ENCODE measurements at regions not wholly inside any gene's neighbourhood (a gene's known extent, or its start where the extent isn't known, plus 50 kb on each side); places are given as distances from the start of the nearest gene placed in this dataset.

DNA sequence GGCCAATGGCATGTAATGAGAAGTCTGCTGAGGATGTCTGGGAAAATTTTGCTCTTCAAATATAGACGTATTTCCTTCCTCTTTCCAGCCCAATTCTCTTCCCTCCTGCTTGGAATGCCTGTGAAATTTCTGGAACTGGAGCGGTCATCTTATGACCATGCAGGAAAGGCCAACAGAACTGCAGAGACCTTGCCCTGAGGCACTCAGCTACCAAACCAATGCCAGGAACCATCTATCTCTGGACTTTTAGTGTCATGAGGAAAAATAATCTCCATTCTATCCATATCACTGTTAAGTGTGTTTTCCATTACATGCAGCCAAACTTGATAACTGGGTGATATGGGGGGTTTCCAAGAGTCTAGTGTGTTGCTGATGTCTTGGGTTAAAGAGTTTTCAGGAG lies 363.7 kb downstream of the SLC4A3 start:
- Histone ChIP-seq H3K27me3 (ENCODE audit: low read length) (no peaks in the 10 kb centered on the region), H3K4me1 (ENCODE audit: insufficient read depth, low read length) (peaks cover 15% of the 10 kb centered on the region; the same call in 1 of the 2 replicates), H3K27ac (ENCODE audit: low read length) (no peak overlapping the region), H3K4me3 (ENCODE audit: low read length) (no peak overlapping the region), H3K36me3 (ENCODE audit: low read depth, low read length) (no peaks in the 10 kb centered on the region), H3K9me3 (ENCODE audit: low read length) (no peaks in the 10 kb centered on the region), H3K9me2 (replicated peaks; ENCODE audit: low read length) (no peaks in the 10 kb centered on the region), H3K4me2 (ENCODE audit: low read length) (no peak overlapping the region), H3F3A (ENCODE audit: low read length, unreplicated experiment) (no peaks in the 10 kb centered on the region), H3K79me2 (ENCODE audit: low read length) (no peaks in the 10 kb centered on the region), H2AFZ (ENCODE audit: low read length) (no peak overlapping the region), H4K20me1 (ENCODE audit: low read length) (no peaks in the 10 kb centered on the region), H3K9ac (ENCODE audit: low read length) (no peak overlapping the region)
- BruUV-seq (replicated peaks): no TSS peak
- DNase-seq: no peak
- intact Hi-C loops (cut with micrococcal nuclease): no loop called here
- CTCF ChIA-PET: no interaction called here
- no peak for ATAC-seq
- no peak for TF ChIP-seq EZH2phosphoT487 (IDR thresholded peaks at IDR 0.05; ENCODE audit: borderline replicate concordance, low read length)
- TF ChIP-seq, protein P1, sequence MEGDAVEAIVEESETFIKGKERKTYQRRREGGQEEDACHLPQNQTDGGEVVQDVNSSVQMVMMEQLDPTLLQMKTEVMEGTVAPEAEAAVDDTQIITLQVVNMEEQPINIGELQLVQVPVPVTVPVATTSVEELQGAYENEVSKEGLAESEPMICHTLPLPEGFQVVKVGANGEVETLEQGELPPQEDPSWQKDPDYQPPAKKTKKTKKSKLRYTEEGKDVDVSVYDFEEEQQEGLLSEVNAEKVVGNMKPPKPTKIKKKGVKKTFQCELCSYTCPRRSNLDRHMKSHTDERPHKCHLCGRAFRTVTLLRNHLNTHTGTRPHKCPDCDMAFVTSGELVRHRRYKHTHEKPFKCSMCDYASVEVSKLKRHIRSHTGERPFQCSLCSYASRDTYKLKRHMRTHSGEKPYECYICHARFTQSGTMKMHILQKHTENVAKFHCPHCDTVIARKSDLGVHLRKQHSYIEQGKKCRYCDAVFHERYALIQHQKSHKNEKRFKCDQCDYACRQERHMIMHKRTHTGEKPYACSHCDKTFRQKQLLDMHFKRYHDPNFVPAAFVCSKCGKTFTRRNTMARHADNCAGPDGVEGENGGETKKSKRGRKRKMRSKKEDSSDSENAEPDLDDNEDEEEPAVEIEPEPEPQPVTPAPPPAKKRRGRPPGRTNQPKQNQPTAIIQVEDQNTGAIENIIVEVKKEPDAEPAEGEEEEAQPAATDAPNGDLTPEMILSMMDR (conservative IDR thresholded peaks at IDR 0.05; ENCODE audit: low read depth, low read length): no peak
- no peak for TF ChIP-seq EZH2 (IDR thresholded peaks at IDR 0.05; ENCODE audit: low read length, unreplicated experiment)
- POLR2A ChIA-PET (ENCODE audit: unreplicated experiment): no interaction called here

GRCh38 chr2:219995399-219995798 lies 368.0 kb downstream of the SLC4A3 start:
- intact Hi-C loops (cut with micrococcal nuclease): no loop called here
- Histone ChIP-seq H2AFZ (ENCODE audit: low read length) (no peak overlapping the region), H3K9me3 (ENCODE audit: low read length) (no peaks in the 10 kb centered on the region), H3K79me2 (ENCODE audit: low read length) (no peaks in the 10 kb centered on the region), H3K4me2 (ENCODE audit: low read length) (no peak overlapping the region), H3K36me3 (ENCODE audit: low read depth, low read length) (no peaks in the 10 kb centered on the region), H3K27me3 (ENCODE audit: low read length) (no peaks in the 10 kb centered on the region), H3K9ac (ENCODE audit: low read length) (no peak overlapping the region), H3K27ac (ENCODE audit: low read length) (no peak overlapping the region), H3F3A (ENCODE audit: low read length, unreplicated experiment) (no peaks in the 10 kb centered on the region), H4K20me1 (ENCODE audit: low read length) (no peaks in the 10 kb centered on the region), H3K9me2 (replicated peaks; ENCODE audit: low read length) (no peaks in the 10 kb centered on the region), H3K4me1 (ENCODE audit: insufficient read depth, low read length) (no peaks in the 10 kb centered on the region), H3K4me3 (ENCODE audit: low read length) (no peak overlapping the region)
- DNase-seq (no peak), ATAC-seq (no peak)
- CTCF ChIA-PET: no interaction called here
- TF ChIP-seq EZH2phosphoT487 (IDR thresholded peaks at IDR 0.05; ENCODE audit: borderline replicate concordance, low read length) (no peak), EZH2 (IDR thresholded peaks at IDR 0.05; ENCODE audit: low read length, unreplicated experiment) (no peak)
- TF ChIP-seq, protein P1 (conservative IDR thresholded peaks at IDR 0.05; ENCODE audit: low read depth, low read length): no peak
- BruUV-seq (replicated peaks): no TSS peak
- POLR2A ChIA-PET (ENCODE audit: unreplicated experiment): no interaction called here

DNA sequence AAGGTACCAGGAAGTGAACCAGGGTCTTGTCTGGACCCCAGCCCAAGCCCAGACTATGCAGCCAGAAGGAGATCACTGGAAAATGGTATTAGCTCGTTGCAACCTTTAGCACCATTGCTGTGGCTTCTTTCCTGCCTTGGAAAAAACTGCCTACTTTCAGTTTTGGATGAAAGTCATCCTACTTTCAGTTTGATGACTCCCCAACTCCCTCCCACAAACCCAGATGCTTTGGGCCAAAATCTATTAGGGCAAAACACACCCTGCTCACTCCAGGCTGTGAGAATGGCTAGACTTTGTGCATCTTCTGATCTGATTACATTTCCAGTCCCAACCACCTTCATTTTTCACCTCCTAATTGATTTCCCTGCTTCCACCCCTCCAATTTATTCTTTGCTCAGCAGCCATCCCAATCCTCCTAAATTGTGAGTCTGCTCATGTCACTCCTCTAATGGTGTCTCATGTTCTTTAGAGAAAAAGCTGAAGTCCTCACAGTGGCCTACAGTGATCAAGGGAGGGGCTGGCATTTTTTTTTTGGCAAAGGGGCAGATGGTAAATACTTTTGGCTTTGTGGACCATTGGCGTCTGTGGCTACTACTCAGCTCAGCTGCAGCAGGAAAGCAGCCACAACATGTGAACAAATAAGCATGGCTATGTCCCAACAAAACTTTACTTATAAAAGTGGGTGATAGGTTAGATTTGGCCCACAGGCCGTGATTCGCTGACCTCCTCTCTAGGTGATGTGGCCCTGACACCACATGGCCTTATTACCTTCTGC lies 368.7 kb downstream of the SLC4A3 start:
- no TSS peak for BruUV-seq (replicated peaks)

More for the DNA sequence above, 368.7 kb downstream of the SLC4A3 start:
- Histone ChIP-seq H3F3A (ENCODE audit: low read length, unreplicated experiment) (no peaks in the 10 kb centered on the region), H3K4me1 (ENCODE audit: insufficient read depth, low read length) (no peaks in the 10 kb centered on the region), H3K9ac (ENCODE audit: low read length) (no peak overlapping the region), H3K9me3 (ENCODE audit: low read length) (no peaks in the 10 kb centered on the region), H3K4me2 (ENCODE audit: low read length) (no peak overlapping the region), H3K36me3 (ENCODE audit: low read depth, low read length) (no peaks in the 10 kb centered on the region), H2AFZ (ENCODE audit: low read length) (no peak overlapping the region), H3K9me2 (replicated peaks; ENCODE audit: low read length) (no peaks in the 10 kb centered on the region), H3K4me3 (ENCODE audit: low read length) (no peak overlapping the region), H3K27me3 (ENCODE audit: low read length) (no peaks in the 10 kb centered on the region), H3K27ac (ENCODE audit: low read length) (no peak overlapping the region), H4K20me1 (ENCODE audit: low read length) (no peaks in the 10 kb centered on the region), H3K79me2 (ENCODE audit: low read length) (no peaks in the 10 kb centered on the region)
- ATAC-seq: no peak
- DNase-seq: no peak
- CTCF ChIA-PET: no interaction called here
- POLR2A ChIA-PET (ENCODE audit: unreplicated experiment): no interaction called here
- TF ChIP-seq, protein P1 (conservative IDR thresholded peaks at IDR 0.05; ENCODE audit: low read depth, low read length): no peak
- TF ChIP-seq EZH2phosphoT487 (IDR thresholded peaks at IDR 0.05; ENCODE audit: borderline replicate concordance, low read length) (no peak), EZH2 (IDR thresholded peaks at IDR 0.05; ENCODE audit: low read length, unreplicated experiment) (no peak)
- intact Hi-C loops (cut with micrococcal nuclease): no loop called here
